ENCODE measurements at regions not wholly inside any gene's neighbourhood (a gene's known extent, or its start where the extent isn't known, plus 50 kb on each side); places are given as distances from the start of the nearest gene placed in this dataset.
A peak's percentile ranks its signal among the peaks of the same experiment; 100 is the strongest.
"Not testable (repeated sequence)": the region's sequence is repeated elsewhere in the genome, so short reads cannot be mapped to it uniquely, and the experiment has no call there.

DNA sequence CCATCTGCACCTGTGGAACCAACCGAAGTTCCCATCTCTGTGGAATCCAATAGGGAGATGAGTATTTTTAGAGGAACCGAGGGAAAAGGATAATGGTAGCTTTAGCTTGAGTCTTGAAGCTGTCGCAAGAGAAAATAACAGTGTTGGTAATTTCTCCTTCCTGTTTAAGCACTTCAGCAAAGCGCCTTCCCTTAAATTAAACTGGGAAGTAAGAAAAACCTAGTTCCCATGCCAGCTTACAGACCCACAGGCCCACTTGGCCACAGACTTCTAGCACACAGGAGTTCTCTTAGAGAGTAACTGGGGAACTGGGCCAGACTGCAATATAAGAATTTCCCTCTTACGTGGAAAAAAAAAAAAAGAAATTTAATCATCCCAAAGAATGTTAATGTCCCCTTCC lies 223.8 kb downstream of the EFCAB11 start:
- DNase-seq (no peak), ATAC-seq (peak in 2 of 4 donors; percentile 37 to 53)
- Histone ChIP-seq H3K9me3 (peaks cover 0 to 26% (median 10%) of the 10 kb centered on the region in 12 donors), H3K27me3 (no peaks in the 10 kb centered on the region), H3K27ac (peak overlapping the region in 1 of 12 donors; percentile 51), H3K4me3 (no peak overlapping the region), H3K4me1 (peaks cover 0 to 10% (median 0%) of the 10 kb centered on the region in 12 donors), H3K36me3 (no peaks in the 10 kb centered on the region)
- TF ChIP-seq, protein P1, sequence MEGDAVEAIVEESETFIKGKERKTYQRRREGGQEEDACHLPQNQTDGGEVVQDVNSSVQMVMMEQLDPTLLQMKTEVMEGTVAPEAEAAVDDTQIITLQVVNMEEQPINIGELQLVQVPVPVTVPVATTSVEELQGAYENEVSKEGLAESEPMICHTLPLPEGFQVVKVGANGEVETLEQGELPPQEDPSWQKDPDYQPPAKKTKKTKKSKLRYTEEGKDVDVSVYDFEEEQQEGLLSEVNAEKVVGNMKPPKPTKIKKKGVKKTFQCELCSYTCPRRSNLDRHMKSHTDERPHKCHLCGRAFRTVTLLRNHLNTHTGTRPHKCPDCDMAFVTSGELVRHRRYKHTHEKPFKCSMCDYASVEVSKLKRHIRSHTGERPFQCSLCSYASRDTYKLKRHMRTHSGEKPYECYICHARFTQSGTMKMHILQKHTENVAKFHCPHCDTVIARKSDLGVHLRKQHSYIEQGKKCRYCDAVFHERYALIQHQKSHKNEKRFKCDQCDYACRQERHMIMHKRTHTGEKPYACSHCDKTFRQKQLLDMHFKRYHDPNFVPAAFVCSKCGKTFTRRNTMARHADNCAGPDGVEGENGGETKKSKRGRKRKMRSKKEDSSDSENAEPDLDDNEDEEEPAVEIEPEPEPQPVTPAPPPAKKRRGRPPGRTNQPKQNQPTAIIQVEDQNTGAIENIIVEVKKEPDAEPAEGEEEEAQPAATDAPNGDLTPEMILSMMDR (IDR thresholded peaks at IDR 0.05) = no peak
- TF ChIP-seq POLR2A (IDR thresholded peaks at IDR 0.05) = no peak
- WGBS, 4 donors = 77 to 86% (median 82%) methylated on average over 5 of the region's 5 CpGs
- intact Hi-C loops (cut with DNase I) = no loop called here

GRCh38 chr14:89728964-89729363 lies 225.6 kb downstream of the EFCAB11 start:
- ATAC-seq (no peak), DNase-seq (no peak)
- Histone ChIP-seq H3K9me3 (peaks cover 0 to 22% (median 6%) of the 10 kb centered on the region in 12 donors), H3K4me3 (no peak overlapping the region), H3K36me3 (no peaks in the 10 kb centered on the region), H3K4me1 (peaks cover 0 to 27% (median 0%) of the 10 kb centered on the region in 12 donors), H3K27ac (no peak overlapping the region), H3K27me3 (no peaks in the 10 kb centered on the region)
- intact Hi-C loops (cut with DNase I) = no loop called here
- WGBS, 4 donors = 84 to 91% (median 87%) methylated on average over 5 of the region's 5 CpGs
- no peak for TF ChIP-seq POLR2A (IDR thresholded peaks at IDR 0.05)
- TF ChIP-seq, protein P1 (IDR thresholded peaks at IDR 0.05) = no peak

- ATAC-seq; intact Hi-C loops (cut with DNase I); H3K36me3 ChIP-seq; DNase-seq; H3K27ac ChIP-seq; H3K4me3 ChIP-seq; H3K9me3 ChIP-seq; H3K27me3 ChIP-seq: not testable (repeated sequence)
- H3K4me1 ChIP-seq = peaks cover 0 to 54% (median 0%) of the 10 kb centered on the region in 12 donors
- WGBS, 4 donors = 77 to 92% (median 88%) methylated on average over 6 of the region's 6 CpGs
Observed at GRCh38 chr14:89726226-89726625, 228.3 kb downstream of the EFCAB11 start.

DNA sequence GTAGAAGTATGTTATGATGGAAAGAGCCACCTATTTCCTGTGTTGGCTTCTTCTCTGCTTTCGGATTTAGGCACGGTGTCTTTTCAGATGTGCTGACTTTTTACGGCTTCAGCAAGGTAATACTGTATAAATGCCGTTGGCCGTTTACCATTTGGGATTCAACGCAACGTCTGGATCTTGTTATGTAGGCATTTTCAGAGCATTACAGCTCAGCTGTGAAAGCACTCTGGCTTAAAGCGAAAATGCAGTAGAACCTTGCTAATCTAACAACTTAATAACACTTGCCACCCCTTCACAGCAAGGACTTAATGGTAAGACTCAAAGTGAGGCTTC lies 229.9 kb downstream of the EFCAB11 start:
- Histone ChIP-seq H3K27me3 (no peaks in the 10 kb centered on the region), H3K4me1 (peaks cover 0 to 63% (median 0%) of the 10 kb centered on the region in 12 donors), H3K9me3 (no peaks in the 10 kb centered on the region), H3K27ac (peak overlapping the region in 1 of 12 donors; percentile 56), H3K36me3 (no peaks in the 10 kb centered on the region), H3K4me3 (peak overlapping the region in 3 of 12 donors; percentile 24 to 42 (median 31))
- 61 to 78% (median 66%) methylated on average over 8 of the region's 8 CpGs for WGBS, 4 donors
- TF ChIP-seq, protein P1 (IDR thresholded peaks at IDR 0.05) = no peak
- no peak for TF ChIP-seq POLR2A (IDR thresholded peaks at IDR 0.05)
- no peak for ATAC-seq
- intact Hi-C loops (cut with DNase I) = no loop called here
- no peak for DNase-seq

All from heart left ventricle (tissue), 16 donors.